ENCODE measurements at regions not wholly inside any gene's neighbourhood (a gene's known extent, or its start where the extent isn't known, plus 50 kb on each side); places are given as distances from the start of the nearest gene placed in this dataset.
A peak's percentile ranks its signal among the peaks of the same experiment; 100 is the strongest.

DNA sequence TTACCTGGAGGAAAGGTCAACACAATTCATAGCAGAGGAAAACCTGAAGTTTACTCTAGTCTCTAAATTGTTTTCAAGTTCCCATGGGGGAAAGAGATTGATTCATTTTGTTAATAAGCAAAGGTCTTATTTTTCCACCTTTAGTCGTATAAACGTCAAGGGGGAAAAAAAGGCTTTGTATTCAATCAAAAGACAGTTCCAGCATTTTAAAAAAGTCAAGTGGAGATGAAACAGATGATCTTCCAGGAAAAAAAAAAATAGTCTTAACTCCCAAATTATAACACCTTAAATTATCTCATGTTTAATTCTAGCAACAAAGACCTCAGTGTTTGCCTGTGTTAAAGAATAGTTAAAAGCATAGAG is 140.5 kb downstream of the TOMM20 start:
- DNase-seq = no peak

DNA sequence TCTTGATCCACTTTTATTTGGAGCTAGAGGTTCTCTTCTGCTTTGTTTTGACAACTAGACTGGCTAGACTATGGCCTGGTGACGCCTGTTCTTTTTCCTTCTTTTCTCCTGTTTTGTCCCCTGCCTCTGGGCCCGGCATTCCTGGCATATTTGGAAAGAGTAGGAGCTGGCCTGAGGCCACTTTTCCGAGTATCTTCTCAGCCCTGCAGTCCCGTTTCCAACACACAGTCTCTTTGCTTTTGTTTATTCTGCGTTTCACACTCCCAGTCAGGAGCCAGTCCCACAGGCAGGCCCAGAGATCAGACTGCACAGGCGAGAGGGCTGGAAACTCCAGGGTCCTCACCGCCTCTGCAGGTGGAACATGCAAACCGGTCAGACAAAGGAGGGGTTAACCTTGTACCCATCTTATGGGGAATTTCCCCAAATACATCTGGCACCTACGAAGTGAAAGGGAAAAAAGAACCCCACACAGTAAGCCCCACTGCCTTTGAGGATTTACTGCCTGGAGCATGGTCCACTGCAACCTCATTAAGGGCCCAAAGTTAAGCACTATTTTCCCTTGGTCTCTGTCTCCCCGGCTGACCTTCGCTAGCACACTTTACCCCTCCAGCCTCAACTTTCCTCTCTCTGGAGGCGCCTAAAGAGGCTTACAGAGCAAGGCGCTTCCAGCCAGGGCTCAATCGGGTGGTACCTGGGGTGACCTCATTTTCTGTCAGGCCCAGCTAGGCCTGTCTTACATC is 141.1 kb downstream of the TOMM20 start:
- no peak for DNase-seq

DNA sequence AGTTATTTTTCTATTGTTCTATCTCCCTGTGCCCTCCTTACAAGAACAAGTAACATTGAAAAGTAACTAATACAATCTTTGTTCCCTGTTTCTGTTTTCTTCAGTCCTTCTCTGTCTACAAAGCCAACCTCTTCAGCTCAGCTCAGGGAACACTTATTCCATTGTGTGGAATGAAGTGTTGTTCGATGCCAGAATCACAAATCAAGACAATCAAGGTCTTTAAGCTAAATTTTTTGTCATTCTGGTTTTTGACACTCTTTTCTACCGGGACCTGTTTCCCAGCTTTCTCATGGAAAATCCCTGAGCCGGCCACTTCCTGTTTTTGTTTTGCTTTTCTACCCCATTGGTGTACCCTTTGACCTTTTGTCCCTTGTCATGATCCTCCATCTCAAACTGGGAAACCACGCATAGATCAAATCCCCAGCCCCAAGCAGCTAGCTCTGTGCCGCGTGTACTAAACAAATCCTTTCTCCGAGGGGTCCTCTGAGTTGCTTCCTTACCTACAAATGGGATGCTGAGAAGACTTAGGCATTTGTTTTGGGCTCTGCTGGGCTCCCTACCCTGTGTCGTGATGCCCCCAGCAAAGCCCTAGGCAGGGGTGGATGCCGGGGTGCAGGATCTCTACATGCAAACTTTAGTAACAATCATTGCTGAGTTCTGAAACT is 141.8 kb downstream of the TOMM20 start:
- no peak for DNase-seq

DNA sequence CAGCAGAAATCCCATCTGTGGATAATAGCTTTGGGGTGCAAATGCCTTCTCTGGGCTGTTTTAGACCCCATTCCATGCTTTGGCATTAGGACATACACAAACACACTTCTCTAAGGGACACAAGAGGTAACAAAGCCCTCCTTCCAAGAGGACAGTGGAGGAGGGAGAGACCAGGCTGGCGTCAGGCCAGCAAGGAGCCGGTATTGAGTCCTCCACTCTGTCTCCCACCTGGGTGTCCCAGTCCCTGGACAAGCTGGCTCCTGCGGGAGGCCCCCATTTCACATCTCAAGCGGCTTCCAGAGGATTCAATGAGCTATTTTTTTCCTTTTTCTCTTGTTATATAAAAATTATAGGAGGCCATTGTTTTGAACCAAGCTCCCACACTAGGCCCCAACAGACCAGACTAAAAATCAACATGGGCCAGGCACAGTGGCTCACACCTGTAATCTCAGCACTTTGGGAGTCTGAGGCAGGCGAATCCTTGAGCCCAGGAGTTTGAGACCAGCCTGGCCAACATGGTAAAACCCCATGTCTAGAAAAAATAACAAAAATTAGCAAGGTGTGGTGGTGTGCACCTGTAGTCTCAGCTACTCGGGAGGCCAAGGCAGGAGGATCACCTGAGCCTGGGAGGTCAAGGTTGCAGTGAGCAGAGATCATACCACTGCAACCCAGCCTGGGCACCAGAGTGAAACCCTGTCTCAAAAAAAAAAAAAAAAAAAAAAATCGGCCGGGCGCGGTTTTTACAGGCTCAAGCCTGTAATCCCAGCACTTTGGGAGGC is 142.9 kb downstream of the TOMM20 start:
- DNase-seq = no peak

DNA sequence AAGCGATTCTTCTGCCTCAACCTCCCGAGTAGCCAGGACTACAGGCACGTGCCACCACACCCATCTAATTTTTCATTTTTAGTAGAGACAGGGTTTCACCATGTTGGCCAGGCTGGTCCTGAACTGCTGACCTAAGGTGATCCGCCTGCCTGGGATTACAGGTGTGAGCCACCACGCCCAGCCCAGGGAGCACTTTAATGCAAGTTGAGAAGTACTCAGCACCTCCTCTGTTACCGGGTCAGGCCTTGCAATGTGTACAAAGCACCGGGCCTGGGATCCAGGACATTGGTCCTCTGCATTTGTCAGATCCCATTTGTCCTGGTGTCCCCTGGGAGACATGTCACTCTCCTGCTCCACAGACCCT is 143.6 kb downstream of the TOMM20 start:
- no peak for DNase-seq

DNA sequence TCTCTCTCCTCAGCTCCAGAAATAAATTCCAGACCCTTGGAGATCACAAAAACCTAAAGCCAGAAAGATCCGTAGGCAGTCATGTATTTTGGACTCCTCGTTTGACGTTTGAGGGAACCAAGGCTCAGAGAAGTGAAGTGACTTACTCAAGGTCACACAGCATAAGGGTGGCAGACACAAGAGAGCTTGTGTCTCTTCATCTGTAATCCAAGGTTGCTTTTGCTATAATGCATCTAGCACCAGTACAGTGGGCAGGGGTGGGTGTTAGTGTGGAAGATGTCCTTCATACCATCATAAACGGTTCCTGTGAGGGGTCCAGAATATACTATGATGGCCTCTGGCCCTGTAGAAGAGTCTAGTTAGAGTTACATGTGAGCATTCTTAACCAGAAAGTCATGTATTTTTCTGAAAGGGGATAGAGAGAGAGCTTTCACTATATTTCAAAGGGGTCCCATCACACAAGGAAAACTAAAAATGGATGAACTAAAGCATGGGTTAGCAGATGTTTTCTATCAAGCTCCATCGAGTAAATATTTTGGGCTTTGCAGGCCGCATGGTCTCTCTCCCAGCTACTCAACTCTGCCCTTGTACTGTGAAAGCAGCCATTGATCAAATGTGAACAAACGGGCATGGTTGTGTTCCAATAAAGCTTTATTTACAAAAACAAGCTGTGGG is 144.9 kb downstream of the TOMM20 start:
- DNase-seq = no peak

DNA sequence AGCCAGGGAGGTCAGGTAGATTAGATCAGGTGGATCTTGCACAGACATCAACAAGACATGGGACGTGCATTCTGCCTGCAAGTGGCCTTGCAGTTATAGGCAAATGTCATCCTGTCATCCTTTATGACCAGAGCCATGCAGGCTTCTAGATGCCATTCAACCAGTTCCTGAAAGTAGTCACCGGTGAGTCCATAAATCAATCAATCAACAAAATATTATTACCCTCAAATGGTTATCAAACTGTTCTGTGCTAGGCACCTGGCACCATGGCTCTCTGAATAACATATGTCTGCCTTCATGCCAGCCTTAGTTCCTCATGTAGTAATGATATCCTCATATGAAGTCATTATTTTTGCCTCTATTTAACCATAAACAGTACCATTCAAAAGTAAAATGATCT is 146.9 kb downstream of the TOMM20 start:
- no peak for DNase-seq

DNA sequence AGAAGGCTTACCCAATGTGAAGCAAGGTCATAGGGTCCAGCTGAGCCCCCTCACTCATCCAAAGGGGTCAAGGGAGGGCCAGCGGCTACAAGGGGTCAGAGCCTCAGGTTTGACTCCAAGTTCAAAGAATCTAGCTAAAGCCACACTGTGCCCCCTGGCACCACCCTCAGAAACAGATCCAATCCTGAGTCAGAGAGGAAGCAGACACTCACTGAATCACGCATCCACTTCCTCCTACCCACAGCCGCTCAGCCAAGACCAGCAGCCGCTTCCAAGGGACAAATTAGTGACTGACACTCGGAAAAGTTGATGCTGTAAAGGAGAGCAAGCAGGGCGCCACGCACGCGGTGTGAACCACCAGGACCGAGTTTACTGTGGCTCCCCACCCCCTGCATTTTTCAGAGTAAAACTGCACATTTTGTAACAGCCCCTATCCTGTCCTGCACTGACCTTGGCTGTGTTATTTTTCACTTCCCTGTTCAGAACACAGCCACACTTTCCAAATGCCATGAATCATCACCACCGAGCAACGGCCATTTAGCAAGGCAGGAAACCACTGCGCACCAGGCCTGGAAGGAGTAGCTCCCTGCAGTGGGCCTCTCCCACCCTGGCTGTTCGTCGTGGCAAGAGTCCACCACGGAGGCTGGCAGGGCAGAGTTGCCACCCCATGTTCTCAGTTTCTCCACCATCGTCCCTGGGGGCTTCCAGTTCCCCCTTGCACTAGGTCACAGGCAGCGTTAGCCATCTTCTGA is 147.8 kb downstream of the TOMM20 start:
- peak; percentile 85 for DNase-seq

DNA sequence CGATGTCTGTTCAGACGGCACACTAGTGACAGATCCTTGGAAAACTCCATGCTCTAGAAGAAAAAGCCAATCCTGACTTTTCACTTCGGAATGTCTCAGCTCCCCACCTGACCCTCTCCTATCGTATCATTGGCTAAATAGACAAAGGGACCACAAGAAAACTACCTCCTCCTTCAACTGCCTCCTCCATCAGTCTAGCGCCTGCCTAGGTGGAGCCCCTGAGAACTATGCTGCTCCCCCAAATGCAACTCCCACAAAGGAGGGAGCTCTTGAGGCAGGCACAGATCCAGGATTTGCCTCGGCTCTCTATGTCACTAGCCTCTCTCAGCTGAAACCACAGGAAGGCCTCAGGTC is 148.4 kb downstream of the TOMM20 start:
- no peak for DNase-seq

DNA sequence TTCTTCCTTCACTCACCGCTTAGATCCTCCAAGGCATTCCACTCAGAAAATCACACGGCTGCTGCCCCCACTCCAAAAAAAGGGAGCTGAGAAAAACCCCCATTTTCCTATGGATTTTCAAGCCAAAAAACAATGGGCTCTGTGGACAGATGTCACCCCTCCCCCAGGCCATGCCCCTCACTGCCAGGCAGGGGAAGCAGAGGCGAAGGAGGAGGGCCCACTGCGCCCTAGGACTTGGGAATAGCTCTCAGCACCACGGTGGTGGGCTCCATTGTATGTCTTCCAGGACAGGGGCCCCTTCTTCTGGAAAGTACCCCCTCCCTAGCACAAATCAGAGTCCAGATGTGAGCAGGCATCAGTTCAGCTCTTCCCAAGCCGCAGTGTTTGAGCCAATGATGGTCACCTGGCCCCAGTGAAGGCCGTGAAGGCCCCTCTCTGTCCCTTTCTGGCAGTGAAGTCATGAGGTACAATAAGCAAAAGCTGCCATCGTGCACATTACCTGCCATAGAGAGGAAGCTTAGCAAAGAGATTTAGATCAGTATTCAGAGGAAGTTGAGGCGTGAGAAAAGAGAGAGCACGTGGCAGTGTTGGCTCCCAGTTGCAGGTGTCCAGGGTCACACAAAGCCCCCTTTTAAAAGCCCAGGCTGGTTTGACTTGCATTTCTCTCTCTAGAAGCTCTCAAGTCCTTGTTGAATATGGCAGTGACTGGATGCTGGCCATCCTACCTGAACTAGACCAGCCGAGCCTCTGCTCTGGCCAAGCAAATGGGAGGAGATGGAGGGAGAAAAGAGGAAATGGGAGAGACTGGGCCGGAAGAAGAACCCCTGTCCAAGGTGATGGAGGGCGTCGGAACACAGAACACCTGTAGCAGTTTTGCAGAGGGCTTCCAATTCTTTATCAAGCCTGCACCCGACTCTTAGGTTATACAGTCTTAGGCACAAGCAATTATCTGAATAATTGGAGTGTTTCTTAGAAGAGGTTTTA is 149.0 kb downstream of the TOMM20 start:
- DNase-seq = no peak

DNA sequence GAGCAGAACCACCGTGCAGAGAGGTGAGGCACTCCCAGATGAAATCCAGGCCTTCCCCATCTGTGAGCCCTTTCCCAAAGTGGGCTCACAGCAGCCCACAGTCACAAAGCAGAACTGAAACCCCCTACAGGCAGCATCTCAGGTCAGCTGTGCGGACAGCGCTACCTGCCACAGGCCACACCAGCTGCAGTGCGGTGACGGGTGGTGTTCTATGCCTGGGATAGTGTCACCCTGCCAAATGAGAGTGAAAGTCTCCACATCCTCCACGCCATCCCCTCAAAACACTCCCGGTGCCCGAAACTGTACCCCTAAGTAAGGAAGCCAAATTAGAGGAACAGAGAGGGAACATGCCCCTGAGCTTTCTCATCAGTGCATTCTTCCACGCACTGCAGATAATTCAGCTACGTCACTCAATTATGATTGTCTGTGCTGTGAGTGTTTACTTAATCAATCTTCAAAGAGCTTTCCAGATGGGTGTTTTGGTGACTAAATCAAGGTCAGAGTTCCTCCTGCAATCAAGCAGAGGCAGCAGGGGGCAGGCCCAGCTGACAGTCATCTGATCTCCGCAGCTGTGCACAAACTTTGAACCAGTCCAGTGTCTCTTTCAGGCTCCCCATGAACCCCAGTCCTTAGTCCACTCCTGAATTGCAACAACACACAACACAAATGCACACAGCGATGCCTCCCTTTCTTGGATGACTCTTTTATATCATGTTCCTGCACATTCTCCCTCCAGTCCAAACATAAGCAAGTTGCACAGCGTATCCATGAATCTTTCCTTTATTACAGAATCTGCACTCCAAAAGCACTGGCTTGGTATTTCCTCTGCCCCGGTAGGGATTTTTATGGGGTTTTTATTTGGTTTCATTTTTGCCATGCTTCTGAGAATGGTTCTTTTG is 150.0 kb downstream of the TOMM20 start:
- DNase-seq = peak; percentile 68

DNA sequence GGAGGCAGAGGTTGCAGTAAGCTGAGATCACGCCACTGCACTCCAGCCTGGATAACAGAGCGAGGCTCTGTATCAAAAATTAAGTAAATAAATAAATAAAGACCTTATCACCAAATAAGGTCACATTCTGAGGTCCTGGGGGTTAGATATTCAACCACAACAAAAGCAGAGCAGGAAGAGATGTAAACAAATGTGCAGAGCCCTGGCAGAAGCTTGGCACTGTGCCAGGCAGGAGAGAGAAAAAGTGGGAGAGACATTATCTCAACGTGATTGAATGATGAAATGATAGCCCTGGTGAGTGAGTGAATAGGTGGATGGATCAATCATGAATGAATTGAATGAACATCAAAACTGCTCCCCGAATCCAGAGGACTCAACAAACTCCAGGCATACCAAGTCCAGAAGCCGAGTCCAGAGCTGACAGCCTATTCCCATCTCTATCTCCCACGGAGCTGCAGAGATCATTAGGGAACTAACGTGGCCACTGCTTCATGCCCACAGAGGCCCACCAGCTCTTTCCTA is 150.7 kb downstream of the TOMM20 start:
- no peak for DNase-seq

DNA sequence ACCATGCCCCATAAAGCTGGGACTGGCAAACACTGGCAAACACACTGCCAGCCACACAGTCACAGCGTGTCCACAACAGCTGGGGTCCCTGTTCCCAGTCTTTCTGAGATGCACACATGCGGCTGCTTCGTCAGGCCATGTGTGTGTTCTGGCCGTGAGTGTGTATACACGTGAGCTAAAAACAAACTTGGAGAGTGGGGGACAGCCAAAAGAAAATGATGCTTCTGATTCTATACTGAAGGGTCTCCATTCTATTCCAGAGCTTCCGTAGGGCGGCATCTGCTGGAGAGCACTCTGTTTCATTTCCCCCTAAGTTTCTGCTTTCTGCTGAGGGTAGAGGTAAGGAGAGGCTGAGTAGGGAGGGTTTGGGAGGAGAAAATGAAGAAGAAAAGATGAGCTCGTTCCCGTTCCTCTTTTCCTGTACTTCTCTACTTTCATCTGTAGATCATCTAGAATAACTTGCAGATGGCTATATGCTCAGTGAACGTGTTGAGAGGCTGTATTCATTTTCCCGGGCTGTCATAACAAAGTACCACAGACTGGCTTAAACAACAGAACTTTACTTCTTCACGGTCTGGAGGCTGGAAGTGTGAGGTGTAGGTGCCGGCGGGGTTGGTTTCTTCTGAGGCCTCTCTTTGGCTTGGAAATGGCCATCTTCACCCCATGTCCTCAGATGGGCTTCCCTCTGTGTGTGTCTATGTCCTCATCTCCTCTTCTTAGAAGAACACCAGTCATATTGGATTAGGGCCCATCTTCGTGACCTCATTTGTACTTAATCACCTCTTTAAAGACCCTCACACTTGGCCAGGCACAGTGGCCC is 151.6 kb downstream of the TOMM20 start:
- no peak for DNase-seq

DNA sequence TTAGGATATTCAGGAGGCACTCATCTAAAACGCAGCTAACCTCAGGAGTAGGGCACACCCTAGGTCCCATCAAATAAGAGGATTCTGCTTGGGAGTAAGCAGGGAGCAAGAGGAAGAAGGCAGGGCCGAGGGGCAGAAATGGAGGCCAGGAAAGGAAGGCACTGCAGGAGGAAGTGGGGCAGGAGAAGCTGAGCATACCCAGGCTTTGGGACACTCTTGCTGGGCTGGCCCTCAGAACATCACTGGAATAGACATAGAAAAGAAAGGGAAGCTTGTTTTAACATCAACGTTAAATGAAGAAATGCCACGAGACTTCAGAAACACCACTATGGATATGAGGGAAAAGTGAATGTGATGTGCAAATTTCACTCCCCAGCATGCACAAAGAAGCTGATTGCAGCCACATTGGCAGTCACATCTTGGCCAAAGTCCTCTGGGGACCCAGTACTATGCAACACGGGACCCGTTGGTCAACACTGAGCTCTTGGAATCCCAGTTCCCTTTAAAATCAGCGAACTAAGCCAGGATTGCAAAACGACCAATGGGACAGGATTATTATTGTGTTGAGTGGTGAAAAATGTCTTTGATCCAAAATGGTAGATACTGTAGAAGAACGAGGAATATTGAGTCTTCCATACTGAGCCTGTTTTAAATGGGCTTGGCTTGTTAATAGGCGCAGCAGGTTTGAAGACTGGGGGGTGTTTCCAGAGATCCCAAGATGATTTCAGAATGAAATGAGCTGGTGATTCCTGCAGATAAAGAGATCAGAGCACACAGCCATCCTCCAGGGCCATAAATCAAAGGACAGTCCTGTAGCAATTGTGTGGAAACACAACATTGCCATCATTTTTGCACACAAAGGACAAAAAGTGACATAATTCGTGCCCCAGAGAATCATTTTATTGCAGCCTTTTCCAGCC is 152.4 kb downstream of the TOMM20 start:
- no peak for DNase-seq

DNA sequence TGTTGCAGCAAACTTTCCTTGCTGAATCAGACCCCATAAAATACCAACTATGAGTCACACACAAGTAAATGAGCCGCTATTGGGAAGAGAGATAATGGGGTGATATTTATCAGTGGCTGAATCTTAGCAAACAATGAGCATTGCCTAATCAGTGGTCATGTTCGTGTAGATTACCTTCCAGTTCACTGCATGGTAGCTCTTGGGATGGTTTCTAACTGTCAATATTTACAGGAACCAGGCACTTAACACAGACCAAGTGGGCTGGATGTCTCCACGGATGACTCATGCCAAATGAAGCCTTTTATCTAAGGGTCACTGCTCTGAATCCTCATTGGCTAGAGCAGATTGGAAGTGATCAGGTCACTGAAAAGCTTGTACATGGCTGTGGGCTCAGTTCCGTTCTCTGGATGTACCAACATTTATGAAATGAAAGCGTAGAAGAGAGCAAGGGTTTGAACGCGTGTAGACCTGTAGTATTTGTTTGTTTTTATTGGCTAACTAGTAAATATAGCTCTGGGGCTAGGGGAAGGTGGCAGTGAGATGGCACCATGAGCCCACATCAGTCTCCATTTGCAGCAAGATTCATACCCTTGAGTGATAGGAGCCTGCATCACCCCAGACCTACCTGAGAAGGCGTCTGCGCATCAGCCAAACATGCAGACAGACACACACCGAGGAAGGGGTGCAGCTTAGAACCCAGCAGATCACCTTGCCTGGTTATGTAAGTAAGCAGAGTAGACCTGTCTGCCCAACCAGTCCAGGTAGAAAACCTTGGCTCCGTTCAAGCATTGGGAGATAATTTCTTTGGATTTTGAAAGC is 153.3 kb downstream of the TOMM20 start:
- DNase-seq = peak; percentile 24

DNA sequence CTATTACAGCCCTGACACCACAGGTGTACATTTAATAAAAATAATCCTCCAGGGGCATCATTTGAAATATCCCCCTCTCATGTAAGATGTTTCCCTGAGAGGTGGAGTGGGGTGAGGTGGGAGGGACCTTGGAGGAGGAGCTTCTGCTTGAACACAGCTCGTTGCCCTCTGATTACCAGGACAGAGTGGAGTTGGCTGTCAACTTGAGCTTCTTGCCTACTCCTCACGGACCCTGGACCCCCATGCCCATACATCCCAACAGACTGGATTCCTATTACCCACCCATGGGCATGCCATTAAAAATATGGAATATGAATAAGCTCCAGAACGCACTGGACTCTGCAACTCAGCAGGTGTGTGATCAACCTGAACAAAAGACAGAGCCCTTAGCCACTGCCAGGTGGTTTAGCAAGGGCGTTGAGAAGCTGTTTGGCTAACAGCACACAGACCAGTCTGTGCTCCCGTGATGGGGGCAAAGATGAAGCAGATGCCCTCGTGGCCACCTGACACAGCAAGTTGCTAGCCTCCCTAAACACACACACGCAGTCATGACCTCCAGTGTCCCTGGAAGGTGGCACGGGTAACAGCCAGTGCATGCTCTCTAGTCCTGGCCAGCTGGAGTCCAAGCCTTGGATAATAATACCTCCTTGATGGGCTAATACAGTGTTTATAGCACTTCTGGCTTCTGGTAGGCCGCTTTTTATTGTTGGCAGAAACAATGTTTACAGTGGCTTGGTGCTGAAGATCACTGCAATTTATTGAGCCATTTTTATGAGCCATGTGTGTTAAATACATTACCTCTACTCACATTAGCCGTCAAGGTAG is 155.0 kb downstream of the TOMM20 start:
- peak; percentile 28 for DNase-seq

All from stimulated activated CD8-positive, alpha-beta memory T cell treated with anti-CD3 and anti-CD28 coated beads, Interleukin-4, amount 100 ng/mL, for 48 hours (primary cell).